K562 (cell line): ENCODE measurements at regions not wholly inside any gene's neighbourhood (a gene's known extent, or its start where the extent isn't known, plus 50 kb on each side); places are given as distances from the start of the nearest gene placed in this dataset.

ENCODE experiments used
- ATAC-seq: fragments of 200-7000 bp; cut with Tn5 transposase; 3 replicates; pipeline ENCODE4 v1.9.1; 2020; ENCODE audit warnings: moderate library complexity
- BruUV-seq: library from RNA; stranded (reverse); fragments of 400-500 nt; replicated peaks from 2 replicates; lab custom pipeline; 2021; lab: Mats Ljungman, UMichigan
- CTCF ChIA-PET: fragments of 300-600 bp; formaldehyde crosslinking; extraction: SDS; loops from one replicate; lab custom pipeline; 2021; ENCODE audit warnings: low intra/inter-chr PET ratio; lab: Yijun Ruan, JAX
- POLR2A ChIA-PET: fragments of 300-600, 350-650 bp; sonication (Branson Sonifier 250); formaldehyde crosslinking; extraction: SDS; loops from one replicate; lab custom pipeline; 2021; ENCODE audit warnings: antibody characterized with exemption, inconsistent platforms; lab: Yijun Ruan, JAX
- DNase-seq, 4 experiments: peaks; one replicate each; pipeline versions ENCODE4 v3.0.0 to v3.0.0-alpha.2; 2011 to 2018; ENCODE audit warnings: low spot score in 3 of 4, mixed read lengths in 3 of 4; ENCODE audit errors: extremely low read depth in 1 of 4
- FAIRE-seq: peaks from 2 replicates; lab custom pipeline; 2011; peaks lifted over from hg19 to GRCh38; lab: Jason Lieb, UNC
- H2AFZ ChIP-seq: 2 replicates; pipeline ENCODE4 v1.6.0; 2011; ENCODE audit warnings: low read depth, low read length, control low read depth, inconsistent platforms
- H3K27ac ChIP-seq: fragments of 200-600 bp; 3 replicates; pipeline ENCODE4 v1.8.0; 2011; ENCODE audit warnings: low read depth, mild to moderate bottlenecking, control low read depth, inconsistent platforms, low read length, moderate library complexity, mixed read lengths; ENCODE audit errors: extremely low read depth
- H3K27me3 ChIP-seq, 2 experiments: fragments of 300-600 bp in 1 of 2; 2 replicates in 1 of 2; 3 replicates in 1 of 2; pipeline versions ENCODE4 v1.6.0 to v1.8.0; 2011; ENCODE audit warnings: inconsistent platforms in 2 of 2, low read length in 2 of 2, mild to moderate bottlenecking in 1 of 2, mixed read lengths in 1 of 2, moderate library complexity in 1 of 2; ENCODE audit not compliant: control insufficient read depth in 2 of 2, insufficient read depth in 2 of 2
- H3K36me3 ChIP-seq: fragments of 300-600 bp; 3 replicates; pipeline ENCODE4 v1.8.0; 2011; ENCODE audit warnings: mild to moderate bottlenecking, low read length, inconsistent platforms; ENCODE audit not compliant: control insufficient read depth, insufficient read depth
- H3K4me1 ChIP-seq, 2 experiments: fragments of 200-600 bp in 1 of 2; replicated peaks in 1 of 2; 2 replicates in 1 of 2; 3 replicates in 1 of 2; pipeline versions ENCODE4 v1.5.1 to v1.8.0; 2011; ENCODE audit warnings: inconsistent platforms in 2 of 2, low read length in 2 of 2, mild to moderate bottlenecking in 1 of 2, mixed read lengths in 1 of 2, moderate library complexity in 1 of 2; ENCODE audit not compliant: control insufficient read depth in 2 of 2, insufficient read depth in 2 of 2
- H3K4me2 ChIP-seq: 2 replicates; pipeline ENCODE4 v1.6.1; 2011; ENCODE audit warnings: low read length, control low read depth, inconsistent platforms, mixed read lengths; ENCODE audit not compliant: insufficient read depth
- H3K4me3 ChIP-seq: fragments of 200-600 bp; sonication (generic), shearing (Covaris generic); 2 replicates; pipeline ENCODE4 v1.5.1; 2016; ENCODE audit warnings: control low read depth, inconsistent platforms
- H3K79me2 ChIP-seq: fragments of 200-600 bp; 3 replicates; pipeline ENCODE4 v1.8.0; 2011; ENCODE audit warnings: low read length, inconsistent platforms; ENCODE audit not compliant: control insufficient read depth, insufficient read depth
- H3K9ac ChIP-seq, 2 experiments: 2 replicates each; pipeline versions ENCODE4 v1.6.0 to v1.6.1; 2011; ENCODE audit warnings: low read depth in 2 of 2, low read length in 2 of 2, control low read depth in 1 of 2, inconsistent platforms in 1 of 2, mild to moderate bottlenecking in 1 of 2, mixed read lengths in 1 of 2; ENCODE audit not compliant: insufficient read depth in 1 of 2
- H3K9me1 ChIP-seq: one replicate; pipeline ENCODE4 v1.6.0; 2011; ENCODE audit warnings: inconsistent platforms, mild to moderate bottlenecking, low read length, moderate library complexity; ENCODE audit not compliant: control insufficient read depth, insufficient read depth
- H3K9me3 ChIP-seq: replicated peaks from 2 replicates; pipeline ENCODE4 v1.5.1; 2011; ENCODE audit warnings: low read depth, low read length, inconsistent platforms; ENCODE audit not compliant: control insufficient read depth, insufficient read depth
- H4K20me1 ChIP-seq: replicated peaks from 2 replicates; pipeline ENCODE4 v1.6.1; 2011; ENCODE audit warnings: low read length, inconsistent platforms, mixed read lengths; ENCODE audit not compliant: control insufficient read depth, insufficient read depth
- HMG20B ChIP-seq: fragments of 250-450 bp; sonication (Bioruptor Pico); IDR thresholded peaks from 2 replicates; pipeline ENCODE4 v1.5.0; 2021; ENCODE audit warnings: mild to moderate bottlenecking
- KDM2B ChIP-seq: fragments of 250-450 bp; sonication (Bioruptor Pico); IDR thresholded peaks from 2 replicates; pipeline ENCODE4 v1.8.0; 2021; ENCODE audit warnings: mild to moderate bottlenecking, moderate library complexity
- MYC ChIP-seq, 2 experiments: fragments of 250-450 bp in 1 of 2; sonication (Bioruptor Pico) in 1 of 2; IDR thresholded peaks; 2 replicates each; pipeline versions ENCODE4 v1.5.1 to v1.6.1; 2012 to 2021; ENCODE audit warnings: low read depth in 2 of 2, borderline replicate concordance in 1 of 2, improper control_type of control experiment in 1 of 2, low read length in 1 of 2, mild to moderate bottlenecking in 1 of 2, moderate library complexity in 1 of 2
- NFE2 ChIP-seq: IDR thresholded peaks from 2 replicates; pipeline ENCODE4 v1.6.1; 2014; ENCODE audit warnings: antibody characterized with exemption, low read depth
- NFRKB ChIP-seq: fragments of 450-650 bp; IDR thresholded peaks from 2 replicates; pipeline ENCODE4 v1.6.1; 2016; ENCODE audit warnings: low read depth
- NR2F6 ChIP-seq: fragments of 450-650 bp; formaldehyde crosslinking; IDR thresholded peaks from 2 replicates; pipeline ENCODE4 v1.4.0; 2020; ENCODE audit warnings: mild to moderate bottlenecking
- PHF20 ChIP-seq: fragments of 450-650 bp; IDR thresholded peaks from 2 replicates; pipeline ENCODE4 v1.6.1; 2018; ENCODE audit not compliant: partially characterized antibody
- RBBP5 ChIP-seq: fragments of 200-600 bp; sonication (generic); IDR thresholded peaks from 2 replicates; pipeline ENCODE4 v1.6.1; 2012; ENCODE audit warnings: borderline replicate concordance, mild to moderate bottlenecking, low read length, control low read depth, inconsistent platforms; ENCODE audit not compliant: insufficient read depth, poor library complexity, severe bottlenecking
- RBM25 ChIP-seq: fragments of 200-400 bp; formaldehyde crosslinking; IDR thresholded peaks from 2 replicates; pipeline ENCODE4 v1.6.1; 2018; ENCODE audit warnings: low read length, low read depth, moderate library complexity; ENCODE audit not compliant: severe bottlenecking
- ZFP30 ChIP-seq: fragments of 250-450 bp; sonication (Bioruptor Pico); IDR thresholded peaks from 2 replicates; pipeline ENCODE4 v1.8.0; 2022; ENCODE audit warnings: moderate library complexity, mild to moderate bottlenecking, inconsistent platforms, borderline replicate concordance
- ZNF354B ChIP-seq: fragments of 250-450 bp; sonication (Bioruptor Pico); IDR thresholded peaks from 2 replicates; pipeline ENCODE4 v1.4.0; 2020
- WGBS: fragments of 100-300 bp; shearing (Covaris generic); methylation state at CpG from one replicate; pipeline ENCODE4 v1.1.6; 2016; ENCODE audit warnings: low coverage, mixed read lengths; ENCODE audit not compliant: insufficient coverage; ENCODE audit errors: missing lambda C conversion rate; 5-methylcytosine and 5-hydroxymethylcytosine counted together
- in situ Hi-C: fragments of 300-500 bp; cut with MboI; formaldehyde crosslinking; loops from 4 replicates; pipeline ENCODE4 v1.15.0; 2018; ENCODE audit warnings: inconsistent platforms, mixed read lengths
- intact Hi-C: fragments of 100-400 bp; cut with micrococcal nuclease; formaldehyde crosslinking; loops from 2 replicates; pipeline ENCODE4 v1.14.2; 2022
- TF ChIP-seq, protein P1 (sequence below): fragments of 200-800 bp; sonication (Bioruptor generic); IDR thresholded peaks from 2 replicates; pipeline ENCODE4 v1.6.1; 2017; ENCODE audit warnings: missing genetic modification characterization, missing compliant biosample characterization
- TF ChIP-seq, protein P2 (sequence below): sonication (generic); formaldehyde crosslinking; IDR thresholded peaks from 2 replicates; pipeline ENCODE4 v1.8.0; 2022; ENCODE audit warnings: missing genetic modification reagents, mild to moderate bottlenecking, moderate library complexity, borderline replicate concordance
- TF ChIP-seq, protein P3 (sequence below): fragments of 150-350 bp; conservative IDR thresholded peaks from 2 replicates; pipeline ENCODE4 v1.6.1; 2014; ENCODE audit warnings: low read length
- TF ChIP-seq, protein P4 (sequence below): sonication (generic); formaldehyde crosslinking; IDR thresholded peaks from 2 replicates; pipeline ENCODE4 v1.8.1; 2023; ENCODE audit warnings: mild to moderate bottlenecking, missing genetic modification reagents

DNA sequence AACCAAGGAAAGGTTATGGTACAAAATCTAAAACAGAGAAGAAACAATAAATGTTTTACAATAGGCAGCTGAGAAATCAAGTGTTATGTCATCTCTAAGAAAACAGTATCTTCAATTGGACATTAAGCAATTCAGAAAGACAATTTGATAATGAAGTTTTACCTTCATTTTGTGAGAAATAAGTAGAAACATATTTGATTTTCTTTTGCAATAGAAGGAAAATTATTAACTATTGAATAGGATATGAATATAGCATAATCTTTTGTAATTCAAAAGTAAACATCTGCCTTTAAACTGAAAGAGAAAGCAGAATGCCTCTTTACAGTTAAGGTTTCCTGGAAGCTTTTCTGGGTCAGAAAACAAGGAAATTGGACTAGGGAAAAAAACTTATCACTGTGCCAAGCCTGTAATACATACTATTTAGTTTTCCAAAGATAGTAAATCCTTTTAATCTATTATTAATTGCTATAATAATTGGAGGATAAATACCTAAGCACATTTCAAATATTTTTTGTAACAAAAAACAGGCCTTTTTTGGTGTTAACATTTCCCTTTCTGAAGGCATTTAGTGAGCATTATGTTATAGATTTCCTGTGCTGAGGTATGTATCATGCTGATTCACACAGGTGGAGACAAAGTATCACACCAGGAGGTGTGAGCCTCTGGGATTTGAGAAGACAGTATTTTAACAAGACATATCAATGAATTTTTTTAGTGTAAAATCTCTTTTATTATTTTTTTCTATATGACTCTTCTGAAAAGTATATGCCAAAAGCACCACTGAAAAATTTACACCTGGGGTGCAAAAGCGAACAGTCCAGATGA lies 947.0 kb upstream of the CDH2 start:
- H2AFZ ChIP-seq: no peak overlapping the region
- ATAC-seq (no peak), FAIRE-seq (no peak)
- TF ChIP-seq RBM25 (no peak), ZNF354B (no peak), KDM2B (no peak), ZFP30 (CRISPR knock-in tag) (no peak), HMG20B (CRISPR knock-in tag) (no peak), NR2F6 (no peak), NFE2 (no peak), MYC (IDR thresholded peaks at IDR 0.05; ENCODE audit: low read depth, low read length) (no peak), MYC (CRISPR knock-in tag; IDR thresholded peaks at IDR 0.05; ENCODE audit: borderline replicate concordance, low read depth) (no peak), PHF20 (no peak), RBBP5 (no peak), NFRKB (no peak)
- TF ChIP-seq, protein P1, sequence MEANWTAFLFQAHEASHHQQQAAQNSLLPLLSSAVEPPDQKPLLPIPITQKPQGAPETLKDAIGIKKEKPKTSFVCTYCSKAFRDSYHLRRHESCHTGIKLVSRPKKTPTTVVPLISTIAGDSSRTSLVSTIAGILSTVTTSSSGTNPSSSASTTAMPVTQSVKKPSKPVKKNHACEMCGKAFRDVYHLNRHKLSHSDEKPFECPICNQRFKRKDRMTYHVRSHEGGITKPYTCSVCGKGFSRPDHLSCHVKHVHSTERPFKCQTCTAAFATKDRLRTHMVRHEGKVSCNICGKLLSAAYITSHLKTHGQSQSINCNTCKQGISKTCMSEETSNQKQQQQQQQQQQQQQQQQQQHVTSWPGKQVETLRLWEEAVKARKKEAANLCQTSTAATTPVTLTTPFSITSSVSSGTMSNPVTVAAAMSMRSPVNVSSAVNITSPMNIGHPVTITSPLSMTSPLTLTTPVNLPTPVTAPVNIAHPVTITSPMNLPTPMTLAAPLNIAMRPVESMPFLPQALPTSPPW (CRISPR knock-in tag): no peak
- TF ChIP-seq, protein P2, sequence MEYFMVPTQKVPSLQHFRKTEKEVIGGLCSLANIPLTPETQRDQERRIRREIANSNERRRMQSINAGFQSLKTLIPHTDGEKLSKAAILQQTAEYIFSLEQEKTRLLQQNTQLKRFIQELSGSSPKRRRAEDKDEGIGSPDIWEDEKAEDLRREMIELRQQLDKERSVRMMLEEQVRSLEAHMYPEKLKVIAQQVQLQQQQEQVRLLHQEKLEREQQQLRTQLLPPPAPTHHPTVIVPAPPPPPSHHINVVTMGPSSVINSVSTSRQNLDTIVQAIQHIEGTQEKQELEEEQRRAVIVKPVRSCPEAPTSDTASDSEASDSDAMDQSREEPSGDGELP (CRISPR knock-in tag): no peak
- TF ChIP-seq, protein P3, sequence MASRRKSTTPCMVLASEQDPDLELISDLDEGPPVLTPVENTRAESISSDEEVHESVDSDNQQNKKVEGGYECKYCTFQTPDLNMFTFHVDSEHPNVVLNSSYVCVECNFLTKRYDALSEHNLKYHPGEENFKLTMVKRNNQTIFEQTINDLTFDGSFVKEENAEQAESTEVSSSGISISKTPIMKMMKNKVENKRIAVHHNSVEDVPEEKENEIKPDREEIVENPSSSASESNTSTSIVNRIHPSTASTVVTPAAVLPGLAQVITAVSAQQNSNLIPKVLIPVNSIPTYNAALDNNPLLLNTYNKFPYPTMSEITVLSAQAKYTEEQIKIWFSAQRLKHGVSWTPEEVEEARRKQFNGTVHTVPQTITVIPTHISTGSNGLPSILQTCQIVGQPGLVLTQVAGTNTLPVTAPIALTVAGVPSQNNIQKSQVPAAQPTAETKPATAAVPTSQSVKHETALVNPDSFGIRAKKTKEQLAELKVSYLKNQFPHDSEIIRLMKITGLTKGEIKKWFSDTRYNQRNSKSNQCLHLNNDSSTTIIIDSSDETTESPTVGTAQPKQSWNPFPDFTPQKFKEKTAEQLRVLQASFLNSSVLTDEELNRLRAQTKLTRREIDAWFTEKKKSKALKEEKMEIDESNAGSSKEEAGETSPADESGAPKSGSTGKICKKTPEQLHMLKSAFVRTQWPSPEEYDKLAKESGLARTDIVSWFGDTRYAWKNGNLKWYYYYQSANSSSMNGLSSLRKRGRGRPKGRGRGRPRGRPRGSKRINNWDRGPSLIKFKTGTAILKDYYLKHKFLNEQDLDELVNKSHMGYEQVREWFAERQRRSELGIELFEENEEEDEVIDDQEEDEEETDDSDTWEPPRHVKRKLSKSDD: no peak
- TF ChIP-seq, protein P4, sequence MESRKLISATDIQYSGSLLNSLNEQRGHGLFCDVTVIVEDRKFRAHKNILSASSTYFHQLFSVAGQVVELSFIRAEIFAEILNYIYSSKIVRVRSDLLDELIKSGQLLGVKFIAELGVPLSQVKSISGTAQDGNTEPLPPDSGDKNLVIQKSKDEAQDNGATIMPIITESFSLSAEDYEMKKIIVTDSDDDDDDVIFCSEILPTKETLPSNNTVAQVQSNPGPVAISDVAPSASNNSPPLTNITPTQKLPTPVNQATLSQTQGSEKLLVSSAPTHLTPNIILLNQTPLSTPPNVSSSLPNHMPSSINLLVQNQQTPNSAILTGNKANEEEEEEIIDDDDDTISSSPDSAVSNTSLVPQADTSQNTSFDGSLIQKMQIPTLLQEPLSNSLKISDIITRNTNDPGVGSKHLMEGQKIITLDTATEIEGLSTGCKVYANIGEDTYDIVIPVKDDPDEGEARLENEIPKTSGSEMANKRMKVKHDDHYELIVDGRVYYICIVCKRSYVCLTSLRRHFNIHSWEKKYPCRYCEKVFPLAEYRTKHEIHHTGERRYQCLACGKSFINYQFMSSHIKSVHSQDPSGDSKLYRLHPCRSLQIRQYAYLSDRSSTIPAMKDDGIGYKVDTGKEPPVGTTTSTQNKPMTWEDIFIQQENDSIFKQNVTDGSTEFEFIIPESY (CRISPR knock-in tag): no peak

More for the DNA sequence above, 947.0 kb upstream of the CDH2 start:
- Histone ChIP-seq H3K27ac (no peak overlapping the region), H3K4me1 (no peaks in the 10 kb centered on the region), H3K9me3 (no peaks in the 10 kb centered on the region), H3K9ac (no peak overlapping the region), H3K4me3 (no peak overlapping the region), H3K36me3 (no peaks in the 10 kb centered on the region), H3K79me2 (no peaks in the 10 kb centered on the region), H3K9me1 (no peaks in the 10 kb centered on the region), H3K4me2 (no peak overlapping the region), H3K27me3 (no peaks in the 10 kb centered on the region), H4K20me1 (no peaks in the 10 kb centered on the region)
- 5% methylated on average over 1 of the region's 1 CpG for whole genome bisulfite sequencing
- BruUV-seq: no TSS peak
- ChIA-PET POLR2A (no interaction called here), CTCF (no interaction called here)
- DNase-seq: no peak
- in situ Hi-C loops: no loop called here
- intact Hi-C loops: no loop called here
